ENCODE measurements at regions not wholly inside any gene's neighbourhood (a gene's known extent, or its start where the extent isn't known, plus 50 kb on each side); places are given as distances from the start of the nearest gene placed in this dataset.
"Not testable (repeated sequence)": the region's sequence is repeated elsewhere in the genome, so short reads cannot be mapped to it uniquely, and the experiment has no call there.

DNA sequence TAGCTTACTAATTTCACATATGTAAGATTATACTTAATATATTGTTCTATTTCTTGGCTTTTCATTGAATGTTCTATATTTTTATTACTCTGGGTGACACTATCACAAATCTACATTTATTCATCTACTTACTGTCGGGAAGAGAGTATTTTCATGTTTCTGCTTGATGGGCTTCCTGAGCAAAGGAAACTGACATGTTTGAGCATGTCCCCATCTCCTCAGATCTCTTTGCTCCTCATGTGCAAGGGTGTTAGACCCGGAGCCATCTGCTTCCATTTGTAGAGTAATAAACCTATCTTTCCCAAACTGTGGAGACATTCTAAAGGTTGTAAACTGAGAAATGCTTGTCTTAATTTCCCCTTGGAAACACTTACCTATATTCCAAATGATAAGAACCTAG, 103.5 kb downstream of the LSMEM1 start:
- no peak for DNase-seq (ENCODE audit: low read depth)
- in situ Hi-C loops (cut with HindIII; ENCODE audit: low pct_unique_long_range_greater_than_20kb, low sequenced_read_pairs) = no loop called here

DNA sequence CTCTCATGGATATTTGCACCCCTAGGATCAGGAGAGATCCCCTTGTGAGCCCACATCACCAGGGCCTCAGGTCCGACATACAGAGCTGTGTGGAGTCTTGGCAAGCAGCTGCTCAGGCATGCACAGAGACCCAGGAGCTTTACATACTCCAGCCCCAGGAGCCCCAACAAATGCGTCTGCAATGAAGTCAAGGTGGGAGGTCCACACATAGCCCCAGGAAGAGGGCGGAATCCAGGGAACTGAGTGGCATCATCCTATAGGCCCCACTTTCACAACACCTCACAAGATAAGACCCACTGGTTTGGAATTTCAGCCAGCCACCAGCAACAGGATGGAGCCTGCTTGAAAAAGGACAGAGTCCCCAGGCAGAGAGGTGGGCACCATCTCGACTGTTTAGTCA, 106.7 kb downstream of the LSMEM1 start:
- DNase-seq (ENCODE audit: low read depth) = no peak
- in situ Hi-C loops (cut with HindIII; ENCODE audit: low pct_unique_long_range_greater_than_20kb, low sequenced_read_pairs) = no loop called here

DNA sequence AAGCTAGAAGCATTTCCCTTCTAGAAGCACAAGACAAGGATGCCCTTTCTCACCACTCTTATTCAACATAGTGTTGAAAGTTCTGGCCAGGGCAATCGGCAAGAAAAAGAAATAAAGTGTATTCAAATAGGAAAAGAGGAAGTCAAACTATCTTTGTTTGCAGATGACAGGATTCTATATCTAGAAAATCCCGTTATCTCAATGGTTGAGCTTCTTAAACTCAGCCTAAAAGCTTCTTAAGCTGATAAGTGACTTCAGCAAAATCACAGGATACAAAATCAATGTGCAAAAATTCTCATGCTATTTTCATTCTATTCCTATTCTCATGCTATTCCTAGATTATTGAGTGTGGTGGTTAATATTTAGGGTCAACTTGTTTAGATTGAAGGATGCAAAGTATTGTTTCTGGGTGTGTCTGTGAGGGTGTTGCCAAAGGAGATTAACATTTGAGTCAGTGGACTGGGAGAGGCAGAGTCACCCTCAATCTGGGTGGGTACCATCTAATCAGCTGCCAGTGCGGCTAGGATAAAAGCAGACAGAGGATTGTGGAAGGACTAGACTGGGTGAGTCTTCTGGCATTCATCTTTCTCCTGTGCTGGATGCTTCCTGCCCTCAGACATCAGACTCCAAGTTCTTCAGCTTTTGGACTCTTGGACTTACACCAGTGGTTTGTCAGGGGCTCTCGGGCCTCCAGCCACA, 111.9 kb downstream of the LSMEM1 start:
- DNase-seq (ENCODE audit: low read depth); in situ Hi-C loops (cut with HindIII; ENCODE audit: low pct_unique_long_range_greater_than_20kb, low sequenced_read_pairs): not testable (repeated sequence)

DNA sequence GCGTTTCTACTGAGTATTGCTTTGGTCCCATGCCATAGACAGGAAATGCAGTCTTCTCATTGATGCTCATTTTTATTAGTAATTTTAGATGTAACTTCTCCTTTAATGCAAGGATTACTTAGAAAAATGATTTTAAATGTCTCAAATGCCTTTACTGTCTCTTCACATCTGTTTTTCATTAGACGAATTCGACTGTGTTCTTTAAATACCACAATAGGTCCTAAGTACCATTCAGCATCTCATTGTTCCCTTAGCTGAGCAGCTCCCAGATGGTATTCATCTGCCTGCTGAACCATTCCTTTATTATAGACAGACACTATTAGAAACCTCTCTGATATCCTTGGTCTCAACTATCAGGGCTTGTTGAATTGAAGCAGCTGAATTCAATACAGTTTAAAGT, 113.6 kb downstream of the LSMEM1 start:
- in situ Hi-C loops (cut with HindIII; ENCODE audit: low pct_unique_long_range_greater_than_20kb, low sequenced_read_pairs) = no loop called here

DNA sequence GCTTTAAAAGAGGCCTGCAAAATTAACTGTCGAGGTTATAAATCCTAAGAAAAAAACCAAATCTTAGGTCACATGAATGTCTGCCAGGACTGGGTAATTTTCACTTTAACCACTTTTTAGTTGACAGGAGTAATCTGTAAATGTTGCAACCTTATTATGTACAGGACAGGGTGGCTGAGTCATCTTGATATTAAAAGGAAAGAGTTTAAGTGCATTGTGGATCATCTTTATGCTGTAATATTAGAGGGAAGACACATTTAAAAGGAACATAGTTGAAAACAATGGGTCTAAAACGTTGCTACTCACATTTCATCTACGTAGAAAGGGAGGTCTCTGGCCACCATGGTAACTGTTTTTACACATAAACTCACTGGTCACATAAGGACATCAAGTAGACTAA, 115.5 kb downstream of the LSMEM1 start:
- DNase-seq (ENCODE audit: low read depth) = no peak
- in situ Hi-C loops (cut with HindIII; ENCODE audit: low pct_unique_long_range_greater_than_20kb, low sequenced_read_pairs) = no loop called here

More for the DNA sequence above, 113.6 kb downstream of the LSMEM1 start:
- DNase-seq (ENCODE audit: low read depth) = no peak

DNA sequence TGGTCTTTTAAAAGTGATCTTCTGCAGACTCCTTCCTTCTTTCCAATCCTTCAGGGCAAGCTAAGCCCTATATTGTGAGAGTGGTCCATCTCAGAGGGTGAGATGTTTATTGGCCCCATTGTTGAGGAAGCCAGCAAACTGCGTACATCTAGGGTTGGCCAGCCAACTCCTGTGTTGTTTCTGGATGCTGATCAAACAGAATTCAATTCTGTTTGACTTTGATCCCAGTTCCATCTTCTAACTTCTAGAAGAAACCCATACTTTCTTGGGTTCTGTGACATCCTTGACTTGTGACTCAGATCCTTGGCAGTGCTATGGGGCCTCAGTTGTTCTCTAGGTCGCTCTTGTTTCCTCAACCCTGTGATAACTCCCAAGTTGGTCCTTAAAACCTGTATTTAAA, 116.2 kb downstream of the LSMEM1 start:
- in situ Hi-C loops (cut with HindIII; ENCODE audit: low pct_unique_long_range_greater_than_20kb, low sequenced_read_pairs) = no loop called here
- no peak for DNase-seq (ENCODE audit: low read depth)

DNA sequence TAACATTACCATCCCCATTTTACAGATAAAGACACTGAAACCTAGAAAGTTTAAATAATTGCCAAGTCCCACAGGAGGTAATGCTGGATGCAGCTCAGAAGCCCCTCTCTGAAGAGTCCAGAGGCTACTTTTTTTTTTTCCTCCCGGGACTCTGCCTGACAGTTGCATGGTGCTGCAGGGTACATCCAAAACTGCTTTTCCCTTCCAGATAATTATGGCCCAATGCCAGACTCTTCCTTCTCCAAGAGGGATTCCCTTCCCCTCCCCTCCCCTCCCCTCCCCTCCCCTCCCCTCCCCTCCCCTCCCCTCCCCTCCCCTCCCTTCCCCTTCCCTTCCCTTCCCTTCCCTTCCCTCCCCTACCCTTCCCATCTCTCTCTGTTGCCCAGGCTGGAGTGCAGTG, 122.9 kb downstream of the LSMEM1 start:
- in situ Hi-C loops (cut with HindIII; ENCODE audit: low pct_unique_long_range_greater_than_20kb, low sequenced_read_pairs) = no loop called here
- no peak for DNase-seq (ENCODE audit: low read depth)

DNA sequence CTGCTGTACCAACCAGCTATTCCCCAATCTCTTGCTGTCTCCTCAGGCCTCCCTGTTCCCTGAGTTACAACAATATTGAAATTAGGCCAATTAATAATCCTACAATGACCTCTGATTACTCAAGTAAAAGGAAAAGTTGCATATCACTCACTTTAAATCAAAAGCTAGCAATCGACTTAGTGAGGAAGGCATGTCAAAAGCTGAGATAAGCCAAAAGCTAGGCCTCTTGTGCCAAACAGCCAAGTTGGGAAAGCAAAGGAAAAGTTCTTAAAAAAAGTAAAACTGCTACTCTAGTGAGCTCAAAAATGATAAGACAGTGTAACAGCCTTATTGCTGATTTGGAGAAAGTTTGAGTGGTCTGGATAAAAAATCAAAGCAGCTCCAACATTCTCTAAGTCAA, 129.8 kb downstream of the LSMEM1 start:
- no peak for DNase-seq (ENCODE audit: low read depth)
- in situ Hi-C loops (cut with HindIII; ENCODE audit: low pct_unique_long_range_greater_than_20kb, low sequenced_read_pairs) = no loop called here

DNA sequence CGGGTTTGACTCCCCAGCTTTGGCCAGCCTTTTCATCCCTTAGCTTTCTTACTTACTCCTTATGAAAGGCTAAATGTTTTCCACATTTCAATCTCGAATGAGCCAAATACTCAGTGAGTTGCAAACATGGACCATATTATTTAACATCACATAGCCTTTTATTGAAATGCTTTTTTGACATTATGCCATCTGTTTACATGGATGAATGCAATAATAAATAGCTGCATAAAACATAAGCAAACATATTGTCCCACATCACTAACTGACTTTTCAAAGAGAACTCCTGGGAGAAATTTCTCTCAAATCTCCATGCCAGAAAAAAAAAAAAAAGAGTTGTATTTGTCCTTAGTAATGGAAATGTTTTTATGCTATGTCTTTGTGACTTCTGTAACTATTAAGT, 134.9 kb downstream of the LSMEM1 start:
- in situ Hi-C loops (cut with HindIII; ENCODE audit: low pct_unique_long_range_greater_than_20kb, low sequenced_read_pairs) = no loop called here
- no peak for DNase-seq (ENCODE audit: low read depth)

DNA sequence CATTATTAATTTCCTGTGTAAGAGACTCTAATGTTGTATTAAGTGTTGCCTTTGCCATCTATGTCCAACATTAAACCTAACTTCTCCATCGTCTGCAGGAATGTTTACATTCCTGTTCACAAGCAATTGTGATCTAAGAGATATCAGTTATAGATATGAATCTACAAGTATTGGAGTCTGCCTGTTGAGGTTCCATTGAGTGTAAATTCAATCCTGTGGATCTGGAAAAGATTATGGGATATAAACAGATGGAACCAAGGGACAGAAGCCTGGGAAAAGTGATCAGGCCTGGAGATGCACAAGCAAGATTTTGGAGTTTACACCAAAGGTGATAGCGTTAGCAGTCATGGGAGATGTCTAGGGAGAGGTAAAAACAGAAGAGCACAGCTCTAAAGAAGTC, 135.5 kb downstream of the LSMEM1 start:
- no peak for DNase-seq (ENCODE audit: low read depth)
- in situ Hi-C loops (cut with HindIII; ENCODE audit: low pct_unique_long_range_greater_than_20kb, low sequenced_read_pairs) = no loop called here

DNA sequence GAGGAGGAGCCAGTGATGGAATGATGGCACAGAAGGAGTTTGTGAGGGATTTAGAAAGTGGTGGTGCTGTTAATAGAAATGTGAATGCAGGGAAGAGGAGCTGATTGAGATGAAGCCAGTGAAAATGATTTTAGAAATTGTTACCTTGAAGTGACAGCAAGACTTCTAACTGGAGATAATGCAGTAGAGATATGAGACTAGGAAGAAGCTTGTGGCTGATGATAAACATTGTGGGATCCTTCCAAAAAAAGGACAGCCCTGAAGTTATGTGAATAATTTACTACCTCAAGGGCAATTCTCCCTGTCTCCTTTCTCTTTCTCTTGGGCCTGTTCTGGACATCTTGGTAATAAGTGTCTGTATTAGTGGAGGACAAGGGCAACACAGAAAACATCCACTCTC, 138.6 kb downstream of the LSMEM1 start:
- no peak for DNase-seq (ENCODE audit: low read depth)
- in situ Hi-C loops (cut with HindIII; ENCODE audit: low pct_unique_long_range_greater_than_20kb, low sequenced_read_pairs) = no loop called here

DNA sequence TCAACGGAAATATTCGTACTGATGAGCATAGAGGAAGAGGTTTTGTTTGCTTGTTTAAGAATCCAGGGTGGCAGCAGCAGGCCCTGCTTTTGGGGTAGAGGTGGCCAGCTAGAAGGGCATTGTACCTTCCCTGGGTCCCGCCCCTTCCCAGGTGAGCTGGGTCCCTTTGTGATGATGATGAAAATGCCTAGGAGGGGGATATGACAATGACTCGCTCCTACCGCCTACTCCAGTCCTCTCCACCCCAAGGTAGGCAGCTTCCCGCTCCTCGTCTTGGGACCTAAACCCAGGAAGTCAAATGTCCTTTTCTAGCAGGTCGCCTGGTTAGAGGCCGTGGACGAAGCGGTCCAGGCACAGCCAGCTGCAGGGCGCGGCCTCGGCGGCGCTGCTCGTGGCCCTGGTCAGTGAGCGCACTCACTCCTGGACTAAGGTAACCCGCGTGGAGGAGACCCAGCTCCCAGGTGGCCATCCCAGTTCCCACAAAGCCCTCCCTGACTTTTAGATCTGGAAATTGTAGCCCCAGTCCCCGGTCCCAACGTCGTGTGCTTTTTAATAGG, 141.4 kb downstream of the LSMEM1 start:
- in situ Hi-C loops (cut with HindIII; ENCODE audit: low pct_unique_long_range_greater_than_20kb, low sequenced_read_pairs) = no loop called here
- no peak for DNase-seq (ENCODE audit: low read depth)

DNA sequence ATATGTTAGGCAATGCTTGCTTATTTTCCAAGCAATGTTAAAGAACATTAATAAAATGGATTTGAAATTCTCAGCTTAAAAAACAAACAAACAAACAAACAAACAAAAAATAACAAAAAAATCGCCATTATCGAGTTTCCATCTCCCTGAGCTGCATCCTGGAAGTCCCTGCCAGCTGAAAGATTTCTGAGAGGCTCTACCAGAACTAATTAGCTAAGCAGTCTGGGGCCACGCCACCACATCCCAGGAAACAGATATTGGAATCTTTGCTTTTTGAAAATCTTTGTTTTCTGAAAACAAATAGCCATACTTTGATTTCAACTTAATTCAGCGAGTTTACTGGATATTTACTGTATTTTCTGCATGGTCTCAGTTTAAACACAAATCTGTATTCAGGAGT, 143.6 kb downstream of the LSMEM1 start:
- no peak for DNase-seq (ENCODE audit: low read depth)
- in situ Hi-C loops (cut with HindIII; ENCODE audit: low pct_unique_long_range_greater_than_20kb, low sequenced_read_pairs) = no loop called here

DNA sequence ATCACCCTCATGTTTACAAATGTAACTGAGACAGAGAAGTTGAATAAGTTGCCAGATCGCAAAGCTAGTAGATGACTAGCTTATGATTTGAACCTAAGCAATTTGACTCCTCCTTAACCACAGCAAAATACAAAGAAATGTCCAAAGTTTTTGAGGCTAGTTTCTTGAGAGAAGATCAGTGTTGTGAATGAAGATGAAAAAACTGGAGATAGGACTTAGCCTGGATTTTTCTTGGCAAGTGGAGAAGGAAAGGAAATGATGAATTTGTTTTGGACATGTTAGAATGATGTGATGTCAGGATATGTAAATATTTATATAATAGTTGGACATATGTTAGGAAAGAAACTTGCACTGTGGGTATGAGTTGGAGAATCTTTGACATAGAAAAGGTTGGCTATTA, 149.8 kb downstream of the LSMEM1 start:
- DNase-seq (ENCODE audit: low read depth) = no peak
- in situ Hi-C loops (cut with HindIII; ENCODE audit: low pct_unique_long_range_greater_than_20kb, low sequenced_read_pairs) = no loop called here

DNA sequence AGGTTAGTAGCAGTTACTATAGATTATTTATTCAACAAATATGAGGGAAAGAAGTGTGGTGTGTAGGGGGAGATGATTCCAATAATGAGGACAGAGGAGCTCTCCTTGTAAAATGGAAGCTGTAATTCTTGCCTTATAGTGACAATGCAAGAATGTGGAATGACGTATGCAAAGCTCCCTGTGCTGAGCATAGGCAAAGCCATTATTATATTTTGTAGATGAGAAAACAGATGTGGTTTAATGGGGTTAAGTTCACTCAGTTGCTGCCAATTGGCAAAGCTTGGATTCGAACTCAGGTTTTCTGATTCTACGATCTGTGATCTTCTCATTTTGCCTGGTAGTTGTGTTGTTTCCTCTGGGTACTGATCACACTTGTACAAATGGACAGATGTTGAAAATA, 153.3 kb downstream of the LSMEM1 start:
- no peak for DNase-seq (ENCODE audit: low read depth)
- in situ Hi-C loops (cut with HindIII; ENCODE audit: low pct_unique_long_range_greater_than_20kb, low sequenced_read_pairs) = no loop called here

DNA sequence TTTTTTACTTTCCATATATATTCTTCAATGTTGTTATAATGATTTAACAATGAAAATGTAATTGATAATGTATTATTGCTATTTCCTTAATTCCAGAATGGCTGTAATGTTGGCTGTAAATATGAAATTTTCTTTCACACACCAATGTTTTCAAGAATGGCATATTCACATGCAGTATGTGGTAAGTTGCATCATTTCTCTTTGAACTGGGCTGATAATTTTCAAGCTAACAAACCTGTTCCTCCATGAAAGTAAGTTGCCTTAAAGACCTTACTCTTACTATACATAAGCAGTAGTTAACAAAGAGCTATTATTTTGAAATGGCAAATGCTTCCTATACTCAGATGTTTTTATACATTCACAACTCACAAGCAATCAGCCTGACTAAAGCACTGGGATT, 154.5 kb downstream of the TMEM168 start:
- in situ Hi-C loops (cut with HindIII; ENCODE audit: low pct_unique_long_range_greater_than_20kb, low sequenced_read_pairs) = no loop called here
- no peak for DNase-seq (ENCODE audit: low read depth)

DNA sequence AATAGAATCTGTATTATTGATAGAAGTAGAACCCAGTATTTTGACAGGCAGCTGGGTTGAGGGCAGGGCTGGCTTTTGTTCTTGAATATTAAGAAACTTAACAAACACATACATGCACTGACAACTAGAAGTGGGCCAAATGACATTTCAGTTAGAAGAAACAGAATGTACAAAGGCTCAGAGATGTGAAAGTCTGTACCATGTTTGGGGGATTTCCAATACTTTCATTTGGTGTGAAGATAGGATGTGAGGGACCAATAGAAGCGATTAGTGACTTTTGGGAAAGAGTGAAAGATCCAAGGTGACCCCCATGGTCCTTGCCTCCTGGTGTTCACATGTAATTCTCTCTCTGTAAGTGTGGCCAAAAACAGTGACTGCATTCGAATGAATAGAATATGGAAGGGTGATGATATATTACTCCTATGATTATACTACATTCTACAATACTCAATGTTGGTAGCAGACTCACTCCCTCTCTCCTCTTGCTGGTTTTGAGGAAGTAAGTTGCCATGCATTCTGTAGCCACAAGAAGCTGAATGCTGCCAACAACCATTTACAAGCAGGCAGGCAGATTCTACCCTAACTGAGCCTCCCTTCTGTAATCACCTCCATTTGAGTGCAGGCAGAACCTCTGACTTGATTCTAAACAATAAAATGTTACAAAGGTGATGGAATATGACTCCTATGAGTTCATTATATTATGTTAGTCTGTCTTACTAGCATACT, 151.4 kb downstream of the TMEM168 start:
- DNase-seq (ENCODE audit: low read depth) = no peak
- in situ Hi-C loops (cut with HindIII; ENCODE audit: low pct_unique_long_range_greater_than_20kb, low sequenced_read_pairs) = no loop called here

DNA sequence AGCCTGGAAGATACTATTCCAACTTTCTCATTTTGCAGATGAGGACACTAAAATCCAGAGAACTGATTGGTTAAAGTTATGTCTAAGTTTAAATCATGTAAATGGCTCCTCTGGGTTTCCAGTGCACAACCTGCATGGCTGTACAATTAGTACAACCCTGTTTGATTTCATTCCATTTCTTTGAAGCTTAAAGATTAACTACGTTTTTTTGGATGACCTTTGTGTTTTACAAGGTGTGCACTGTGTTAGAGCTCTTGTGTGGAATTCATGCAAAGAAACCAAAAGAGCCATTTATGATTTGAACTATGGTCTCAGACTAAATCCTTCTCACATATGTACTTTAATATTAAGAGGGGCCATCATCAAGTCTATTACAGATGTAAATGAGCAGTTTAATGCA, 149.5 kb downstream of the TMEM168 start:
- no peak for DNase-seq (ENCODE audit: low read depth)
- in situ Hi-C loops (cut with HindIII; ENCODE audit: low pct_unique_long_range_greater_than_20kb, low sequenced_read_pairs) = no loop called here

DNA sequence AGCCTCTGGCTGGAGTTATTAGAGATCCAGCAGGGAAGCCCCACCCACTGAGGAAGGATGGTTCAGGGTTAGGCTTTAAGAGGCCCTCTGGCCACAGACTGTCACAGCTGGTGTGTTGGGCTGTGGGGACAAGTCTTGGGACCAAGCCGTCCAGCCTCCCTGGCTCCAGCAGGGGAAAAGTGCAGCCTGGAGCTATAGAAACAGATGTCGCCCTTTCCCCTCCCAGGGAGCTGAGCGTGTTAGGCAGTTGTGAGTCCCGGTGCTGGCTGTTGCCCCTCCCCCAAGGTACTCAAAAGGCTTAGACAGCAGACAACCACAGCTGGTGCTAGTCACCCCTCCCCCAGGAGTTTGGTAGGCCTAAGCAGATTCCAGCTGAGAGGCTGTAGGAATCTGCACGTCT, 143.4 kb downstream of the TMEM168 start:
- in situ Hi-C loops (cut with HindIII; ENCODE audit: low pct_unique_long_range_greater_than_20kb, low sequenced_read_pairs) = no loop called here
- no peak for DNase-seq (ENCODE audit: low read depth)

DNA sequence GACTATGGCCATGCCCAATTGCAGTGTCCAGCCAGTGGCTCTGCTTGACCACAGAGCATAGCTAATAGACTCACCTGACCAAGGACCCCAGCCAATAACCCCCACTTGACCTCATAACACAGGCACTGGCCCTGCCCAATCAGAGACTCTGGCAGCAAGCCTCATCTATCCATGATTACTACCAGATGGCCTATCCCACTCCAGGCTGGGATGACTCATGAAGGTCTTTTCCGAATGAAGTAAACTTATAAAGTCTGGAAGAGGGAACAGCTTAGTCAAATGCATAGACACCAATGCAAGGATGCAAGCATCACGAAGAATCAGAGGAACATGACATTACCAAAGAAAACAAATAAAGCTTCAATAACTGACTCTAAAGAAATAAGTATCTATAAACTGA, 141.4 kb downstream of the TMEM168 start:
- in situ Hi-C loops (cut with HindIII; ENCODE audit: low pct_unique_long_range_greater_than_20kb, low sequenced_read_pairs) = no loop called here
- DNase-seq (ENCODE audit: low read depth) = no peak
